Activated naive CD4-positive, alpha-beta T cell treated with anti-CD3 and anti-CD28 coated beads for 36 hours (primary cell): ENCODE measurements at regions not wholly inside any gene's neighbourhood (a gene's known extent, or its start where the extent isn't known, plus 50 kb on each side); places are given as distances from the start of the nearest gene placed in this dataset.

Experiments
- CTCF ChIA-PET: fragments of 350-600 bp; sonication (Branson Sonifier 250); formaldehyde crosslinking; loops from one replicate; lab custom pipeline; 2021; ENCODE audit warnings: antibody characterized with exemption; lab: Charles Lee
- DNase-seq: peaks from one replicate; pipeline ENCODE4 v3.0.0-alpha.2; 2020
- H3K27ac Mint-ChIP-seq: one replicate; pipeline ENCODE4 v1.8.0; 2021; ENCODE audit warnings: mild to moderate bottlenecking, mixed read lengths
- H3K27me3 Mint-ChIP-seq: one replicate; pipeline ENCODE4 v1.8.0; 2021; ENCODE audit warnings: low read depth, mixed read lengths
- H3K36me3 Mint-ChIP-seq: one replicate; pipeline ENCODE4 v1.8.0; 2021; ENCODE audit warnings: low read depth, mixed read lengths
- H3K4me1 Mint-ChIP-seq: one replicate; pipeline ENCODE4 v1.8.0; 2021; ENCODE audit warnings: low read depth, mixed read lengths
- H3K4me3 Mint-ChIP-seq: one replicate; pipeline ENCODE4 v1.8.0; 2021; ENCODE audit warnings: mild to moderate bottlenecking, moderate library complexity, mixed read lengths
- H3K9me3 Mint-ChIP-seq: one replicate; pipeline ENCODE4 v1.8.0; 2021; ENCODE audit warnings: mixed read lengths
- intact Hi-C: fragments of 100-400 bp; cut with micrococcal nuclease; formaldehyde crosslinking; loops from one replicate; pipeline ENCODE4 v1.15.1; 2023

- Mint-ChIP-seq H3K36me3 (no peaks in the 10 kb centered on the region), H3K27ac (no peak overlapping the region), H3K27me3 (no peaks in the 10 kb centered on the region), H3K4me1 (no peaks in the 10 kb centered on the region), H3K4me3 (no peak overlapping the region), H3K9me3 (peaks cover 1% of the 10 kb centered on the region)
- CTCF ChIA-PET, result no interaction called here
- no peak for DNase-seq
- intact Hi-C loops, result no loop called here
Measured at GRCh38 chr4:166400270-166400894, 527.3 kb downstream of the TLL1 start.

- Mint-ChIP-seq H3K27ac (no peak overlapping the region), H3K36me3 (no peaks in the 10 kb centered on the region), H3K4me1 (no peaks in the 10 kb centered on the region), H3K4me3 (no peak overlapping the region), H3K9me3 (peaks cover 5% of the 10 kb centered on the region), H3K27me3 (no peaks in the 10 kb centered on the region)
- CTCF ChIA-PET, result no interaction called here
- intact Hi-C loops, result no loop called here
- no peak for DNase-seq
Measured at GRCh38 chr4:166413356-166413755, 540.3 kb downstream of the TLL1 start.

- no peaks in the 10 kb centered on the region for H3K36me3 Mint-ChIP-seq
- CTCF ChIA-PET, result no interaction called here
- H3K27me3 Mint-ChIP-seq, result no peaks in the 10 kb centered on the region
- intact Hi-C loops, result no loop called here
- H3K9me3 Mint-ChIP-seq, result peaks cover 9% of the 10 kb centered on the region
- no peak overlapping the region for H3K4me3 Mint-ChIP-seq
- no peak overlapping the region for H3K27ac Mint-ChIP-seq
- DNase-seq, result no peak
- H3K4me1 Mint-ChIP-seq, result no peaks in the 10 kb centered on the region
Measured at GRCh38 chr4:166414431-166414830, 541.4 kb downstream of the TLL1 start.

DNA sequence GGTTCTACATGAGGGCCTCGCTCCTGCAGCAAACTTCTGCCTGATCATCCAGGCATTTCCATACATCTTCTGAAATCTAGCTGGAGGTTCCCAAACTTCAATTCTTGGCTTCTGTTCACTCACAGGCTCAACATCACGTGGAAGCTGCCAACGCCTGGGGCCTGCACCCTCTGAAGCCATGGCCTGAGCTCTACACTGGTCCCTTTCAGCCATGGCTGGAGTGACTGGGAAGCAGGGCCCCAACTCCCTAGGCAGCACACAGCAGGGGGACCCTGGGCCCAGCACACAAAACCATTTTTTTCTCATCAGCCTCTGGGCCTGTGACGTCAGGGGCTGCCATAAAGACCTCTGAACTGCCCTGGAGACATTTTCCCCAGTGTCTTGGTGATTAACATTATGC lies 542.7 kb downstream of the TLL1 start:
- H3K27me3 Mint-ChIP-seq, result no peaks in the 10 kb centered on the region
- H3K9me3 Mint-ChIP-seq, result peaks cover 9% of the 10 kb centered on the region
- no peak for DNase-seq
- intact Hi-C loops, result no loop called here
- no peaks in the 10 kb centered on the region for H3K36me3 Mint-ChIP-seq
- CTCF ChIA-PET, result no interaction called here
- no peak overlapping the region for H3K27ac Mint-ChIP-seq
- no peaks in the 10 kb centered on the region for H3K4me1 Mint-ChIP-seq
- H3K4me3 Mint-ChIP-seq, result no peak overlapping the region

GRCh38 chr4:166421556-166422156 lies 548.6 kb downstream of the TLL1 start:
- intact Hi-C loops, result no loop called here
- no peaks in the 10 kb centered on the region for H3K27me3 Mint-ChIP-seq
- no peaks in the 10 kb centered on the region for H3K4me1 Mint-ChIP-seq
- DNase-seq, result no peak
- no peak overlapping the region for H3K27ac Mint-ChIP-seq
- no peak overlapping the region for H3K4me3 Mint-ChIP-seq
- H3K9me3 Mint-ChIP-seq, result peaks cover 6% of the 10 kb centered on the region
- H3K36me3 Mint-ChIP-seq, result no peaks in the 10 kb centered on the region
- CTCF ChIA-PET, result no interaction called here

DNA sequence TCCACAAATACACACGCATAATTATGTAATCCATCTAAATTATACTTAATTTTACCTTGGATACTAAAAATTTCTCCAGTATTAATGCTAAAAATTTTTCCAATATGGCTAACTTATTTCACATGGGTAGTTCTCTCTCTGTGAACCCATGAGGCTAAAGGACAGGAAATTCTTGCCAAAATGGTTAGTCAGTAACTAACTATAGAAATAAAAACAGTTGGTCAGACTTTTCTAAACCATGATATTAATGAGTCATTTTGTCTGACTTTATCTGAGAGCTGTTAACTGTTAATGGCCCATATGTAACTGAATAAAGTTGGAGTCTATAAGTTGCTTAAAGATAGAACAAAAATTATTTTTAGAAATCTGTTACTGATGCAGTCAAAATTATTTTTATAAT lies 549.4 kb downstream of the TLL1 start:
- no peak overlapping the region for H3K4me3 Mint-ChIP-seq
- no peak for DNase-seq
- H3K36me3 Mint-ChIP-seq, result no peaks in the 10 kb centered on the region
- intact Hi-C loops, result no loop called here
- CTCF ChIA-PET, result no interaction called here
- H3K27ac Mint-ChIP-seq, result no peak overlapping the region
- no peaks in the 10 kb centered on the region for H3K4me1 Mint-ChIP-seq
- H3K27me3 Mint-ChIP-seq, result no peaks in the 10 kb centered on the region
- H3K9me3 Mint-ChIP-seq, result peaks cover 6% of the 10 kb centered on the region

GRCh38 chr4:166426300-166426863 lies 553.3 kb downstream of the TLL1 start:
- intact Hi-C loops, result no loop called here
- no peak for DNase-seq
- Mint-ChIP-seq H3K27me3 (no peaks in the 10 kb centered on the region), H3K36me3 (no peaks in the 10 kb centered on the region), H3K4me3 (no peak overlapping the region), H3K27ac (no peak overlapping the region), H3K9me3 (peaks cover 2% of the 10 kb centered on the region), H3K4me1 (no peaks in the 10 kb centered on the region)
- CTCF ChIA-PET, result interaction anchor here (0.6 kb wide), 1 partner anchor 100 kb away, joined by 3 read pairs; no protein-coding TSS in a partner anchor

DNA sequence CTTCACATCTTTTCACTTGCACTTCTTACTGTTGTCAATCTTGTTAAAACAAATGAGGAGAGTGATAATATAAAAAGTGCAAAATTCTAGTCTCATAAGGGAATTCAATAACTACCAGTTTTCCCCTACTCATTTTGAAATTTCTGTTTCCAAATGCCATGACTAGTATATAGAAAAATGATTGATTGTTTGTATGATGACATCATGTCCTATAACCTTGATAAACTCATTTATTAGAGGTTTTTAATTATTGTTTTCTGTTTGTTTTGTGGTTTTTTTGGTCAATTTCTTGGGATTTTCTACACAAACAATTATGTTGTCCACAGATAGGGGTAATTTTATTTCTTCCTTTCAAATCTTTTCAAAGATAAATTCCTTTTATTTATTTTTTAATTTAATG lies 559.1 kb downstream of the TLL1 start:
- no peak overlapping the region for H3K27ac Mint-ChIP-seq
- no peaks in the 10 kb centered on the region for H3K4me1 Mint-ChIP-seq
- H3K27me3 Mint-ChIP-seq, result no peaks in the 10 kb centered on the region
- no peaks in the 10 kb centered on the region for H3K9me3 Mint-ChIP-seq
- intact Hi-C loops, result no loop called here
- H3K4me3 Mint-ChIP-seq, result no peak overlapping the region
- H3K36me3 Mint-ChIP-seq, result no peaks in the 10 kb centered on the region
- no peak for DNase-seq
- CTCF ChIA-PET, result no interaction called here

DNA sequence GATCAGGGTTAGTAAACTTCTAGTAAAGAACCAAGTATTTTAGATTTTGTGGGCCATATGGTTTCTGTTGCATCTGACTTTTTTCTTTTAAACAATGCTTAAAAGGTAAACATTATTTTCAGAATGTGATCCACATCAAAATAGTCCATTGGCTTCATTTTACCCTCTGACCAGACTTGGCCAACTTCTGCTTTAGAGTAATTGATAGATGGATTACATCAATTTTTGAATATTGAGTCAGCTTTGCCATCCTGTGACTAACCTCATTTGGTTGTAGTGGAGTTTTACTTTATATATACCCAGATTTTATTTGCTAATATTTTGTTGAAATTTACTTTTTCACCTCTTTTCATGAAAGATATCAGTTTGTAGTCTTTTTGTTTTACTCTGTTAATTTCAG lies 559.8 kb downstream of the TLL1 start:
- intact Hi-C loops, result no loop called here
- DNase-seq, result no peak
- no peaks in the 10 kb centered on the region for H3K36me3 Mint-ChIP-seq
- H3K4me1 Mint-ChIP-seq, result no peaks in the 10 kb centered on the region
- no peak overlapping the region for H3K4me3 Mint-ChIP-seq
- CTCF ChIA-PET, result no interaction called here
- H3K27ac Mint-ChIP-seq, result no peak overlapping the region
- no peaks in the 10 kb centered on the region for H3K27me3 Mint-ChIP-seq
- no peaks in the 10 kb centered on the region for H3K9me3 Mint-ChIP-seq

DNA sequence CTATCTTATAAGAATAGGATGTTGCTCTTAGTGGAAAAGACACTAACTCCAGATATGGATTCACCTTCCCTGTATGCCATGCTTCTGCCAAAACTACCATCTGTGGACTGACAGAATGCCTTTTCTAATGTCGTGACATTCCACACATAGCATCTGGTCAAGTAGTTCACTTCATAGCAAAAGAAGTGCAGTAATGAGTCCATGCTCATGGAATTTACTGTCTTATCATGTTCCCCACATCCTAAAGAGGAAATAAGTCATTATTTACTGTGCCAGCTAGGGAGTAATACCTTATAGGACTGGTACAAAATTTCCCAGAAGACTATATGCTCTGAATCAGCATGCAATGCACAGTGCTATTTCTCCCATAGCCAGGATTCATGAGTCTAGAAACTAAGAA lies 562.4 kb downstream of the TLL1 start:
- CTCF ChIA-PET, result no interaction called here
- Mint-ChIP-seq H3K27me3 (no peaks in the 10 kb centered on the region), H3K36me3 (no peaks in the 10 kb centered on the region), H3K9me3 (no peaks in the 10 kb centered on the region), H3K4me1 (no peaks in the 10 kb centered on the region), H3K4me3 (no peak overlapping the region), H3K27ac (no peak overlapping the region)
- DNase-seq, result no peak
- intact Hi-C loops, result no loop called here

- no peak for DNase-seq
- peaks cover 3% of the 10 kb centered on the region for H3K9me3 Mint-ChIP-seq
- no peaks in the 10 kb centered on the region for H3K36me3 Mint-ChIP-seq
- H3K4me1 Mint-ChIP-seq, result no peaks in the 10 kb centered on the region
- CTCF ChIA-PET, result no interaction called here
- no peak overlapping the region for H3K27ac Mint-ChIP-seq
- intact Hi-C loops, result no loop called here
- no peaks in the 10 kb centered on the region for H3K27me3 Mint-ChIP-seq
- H3K4me3 Mint-ChIP-seq, result no peak overlapping the region
Measured at GRCh38 chr4:166458756-166459155, 585.7 kb downstream of the TLL1 start.

- H3K4me1 Mint-ChIP-seq, result no peaks in the 10 kb centered on the region
- CTCF ChIA-PET, result no interaction called here
- H3K27me3 Mint-ChIP-seq, result no peaks in the 10 kb centered on the region
- H3K9me3 Mint-ChIP-seq, result peaks cover 3% of the 10 kb centered on the region
- DNase-seq, result no peak
- H3K36me3 Mint-ChIP-seq, result no peaks in the 10 kb centered on the region
- no peak overlapping the region for H3K4me3 Mint-ChIP-seq
- no peak overlapping the region for H3K27ac Mint-ChIP-seq
- intact Hi-C loops, result no loop called here
Measured at GRCh38 chr4:166459621-166460020, 586.6 kb downstream of the TLL1 start.
